ENCODE measurements at regions not wholly inside any gene's neighbourhood (a gene's known extent, or its start where the extent isn't known, plus 50 kb on each side); places are given as distances from the start of the nearest gene placed in this dataset.

DNA sequence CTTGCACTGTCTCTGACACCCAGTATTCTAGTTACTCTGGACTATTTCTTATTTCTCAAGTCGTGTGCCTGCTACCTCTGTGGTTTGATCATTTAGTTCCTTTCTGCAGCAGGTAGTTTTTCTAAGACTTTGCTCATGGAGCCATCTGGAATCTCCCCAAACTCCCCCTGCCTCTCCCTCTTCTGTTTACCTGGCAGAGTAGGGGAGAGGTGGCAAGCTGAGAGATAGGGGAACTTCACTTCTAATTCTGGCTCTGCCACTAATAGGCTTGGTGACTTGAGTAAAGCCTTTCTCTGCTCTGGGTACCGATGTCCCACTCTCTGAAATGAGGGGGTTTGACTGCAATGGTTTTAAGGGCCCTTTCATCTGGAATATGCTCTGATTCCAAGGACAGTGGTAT lies 141.3 kb downstream of the CPEB2 start:
- no peak for TF ChIP-seq POLR2A (IDR thresholded peaks at IDR 0.05; ENCODE audit: low read depth, low read length)
- TF ChIP-seq TAF1 (IDR thresholded peaks at IDR 0.05; ENCODE audit: borderline replicate concordance, low read depth, low read length): no peak

All from GM12892 (cell line).